ENCODE measurements at regions not wholly inside any gene's neighbourhood (a gene's known extent, or its start where the extent isn't known, plus 50 kb on each side); places are given as distances from the start of the nearest gene placed in this dataset.
A peak's percentile ranks its signal among the peaks of the same experiment; 100 is the strongest.

DNA sequence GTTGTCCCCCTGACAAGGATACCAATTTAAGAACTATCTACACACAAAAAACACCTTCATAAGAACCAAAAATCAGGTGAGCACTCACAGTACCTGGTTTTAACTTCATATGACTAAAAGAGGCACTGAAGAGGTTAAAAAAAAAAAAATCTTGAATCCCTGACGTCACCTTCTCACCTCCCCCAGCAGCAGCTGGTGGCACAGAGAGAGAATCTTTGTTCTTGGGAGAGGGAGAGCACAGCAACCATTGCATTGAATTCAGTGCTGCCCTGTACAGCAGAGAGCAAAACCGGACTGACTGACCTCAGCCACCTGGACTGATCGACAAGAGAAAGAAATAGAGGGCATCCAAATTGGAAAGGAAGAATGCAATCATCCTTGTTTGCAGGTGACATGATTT, 566.0 kb downstream of the TMX3 start:
- H3K79me2 ChIP-seq (ENCODE audit: control insufficient read depth, insufficient read depth, low read length): no peaks in the 10 kb centered on the region
- no peaks in the 10 kb centered on the region for H3K36me3 ChIP-seq (ENCODE audit: control insufficient read depth, insufficient read depth, low read length)
- no peak overlapping the region for H2AFZ ChIP-seq (ENCODE audit: low read length)
- H4K20me1 ChIP-seq (ENCODE audit: control insufficient read depth, extremely low read depth, insufficient read depth, low read length): no peaks in the 10 kb centered on the region
- DNase-seq (ENCODE audit: low read depth in 2 of 2): no peak
- no peak overlapping the region for H3K27ac ChIP-seq (ENCODE audit: insufficient read depth, low read length)
- no peaks in the 10 kb centered on the region for H3K4me1 ChIP-seq (ENCODE audit: control insufficient read depth, extremely low read depth, insufficient read depth, low read length)
- no peaks in the 10 kb centered on the region for H3K27me3 ChIP-seq (ENCODE audit: control insufficient read depth, insufficient read depth, low read length)
- no peak overlapping the region for H3K4me3 ChIP-seq (replicated peaks in 1 of 4; ENCODE audit: control extremely low read depth in 1 of 4, insufficient read depth in 1 of 4, low read depth in 3 of 4, low read length in 4 of 4)
- H3K9me3 ChIP-seq (ENCODE audit: control insufficient read depth, insufficient read depth, low read depth, low read length): no peaks in the 10 kb centered on the region
- H3K9ac ChIP-seq (ENCODE audit: insufficient read depth, low read length): no peak overlapping the region
- TF ChIP-seq EZH2 (IDR thresholded peaks at IDR 0.05; ENCODE audit: low read length, missing control alignments): no peak
- TF ChIP-seq, protein P1, sequence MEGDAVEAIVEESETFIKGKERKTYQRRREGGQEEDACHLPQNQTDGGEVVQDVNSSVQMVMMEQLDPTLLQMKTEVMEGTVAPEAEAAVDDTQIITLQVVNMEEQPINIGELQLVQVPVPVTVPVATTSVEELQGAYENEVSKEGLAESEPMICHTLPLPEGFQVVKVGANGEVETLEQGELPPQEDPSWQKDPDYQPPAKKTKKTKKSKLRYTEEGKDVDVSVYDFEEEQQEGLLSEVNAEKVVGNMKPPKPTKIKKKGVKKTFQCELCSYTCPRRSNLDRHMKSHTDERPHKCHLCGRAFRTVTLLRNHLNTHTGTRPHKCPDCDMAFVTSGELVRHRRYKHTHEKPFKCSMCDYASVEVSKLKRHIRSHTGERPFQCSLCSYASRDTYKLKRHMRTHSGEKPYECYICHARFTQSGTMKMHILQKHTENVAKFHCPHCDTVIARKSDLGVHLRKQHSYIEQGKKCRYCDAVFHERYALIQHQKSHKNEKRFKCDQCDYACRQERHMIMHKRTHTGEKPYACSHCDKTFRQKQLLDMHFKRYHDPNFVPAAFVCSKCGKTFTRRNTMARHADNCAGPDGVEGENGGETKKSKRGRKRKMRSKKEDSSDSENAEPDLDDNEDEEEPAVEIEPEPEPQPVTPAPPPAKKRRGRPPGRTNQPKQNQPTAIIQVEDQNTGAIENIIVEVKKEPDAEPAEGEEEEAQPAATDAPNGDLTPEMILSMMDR (conservative IDR thresholded peaks at IDR 0.05 in 1 of 2, IDR thresholded peaks at IDR 0.05 in 1 of 2; ENCODE audit: low read depth in 1 of 2, low read length in 2 of 2): no peak
- H3K4me2 ChIP-seq (ENCODE audit: extremely low read depth, insufficient read depth, low read length): no peak overlapping the region

DNA sequence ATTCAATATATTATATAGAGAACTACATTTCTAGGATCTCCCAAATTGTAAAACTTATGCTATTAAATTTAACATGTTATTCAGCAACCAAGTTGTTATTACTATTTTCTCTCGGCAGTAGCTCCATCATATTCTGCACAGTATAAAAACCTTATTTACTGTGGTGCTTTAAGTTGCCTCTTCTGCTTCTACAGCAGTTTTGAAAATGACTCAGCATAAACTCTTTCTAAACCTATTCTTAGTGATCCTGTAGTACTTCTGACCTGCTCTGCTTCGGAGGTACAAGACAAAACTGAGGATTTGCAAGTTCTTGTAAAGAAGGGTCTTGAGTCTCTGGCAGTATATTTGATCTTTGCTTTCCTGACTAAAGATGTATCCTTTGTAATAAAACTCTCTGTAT, 567.2 kb downstream of the TMX3 start:
- no peaks in the 10 kb centered on the region for H3K36me3 ChIP-seq (ENCODE audit: control insufficient read depth, insufficient read depth, low read length)
- no peak for TF ChIP-seq EZH2 (IDR thresholded peaks at IDR 0.05; ENCODE audit: low read length, missing control alignments)
- TF ChIP-seq, protein P1 (conservative IDR thresholded peaks at IDR 0.05 in 1 of 2, IDR thresholded peaks at IDR 0.05 in 1 of 2; ENCODE audit: low read depth in 1 of 2, low read length in 2 of 2): no peak
- H3K27ac ChIP-seq (ENCODE audit: insufficient read depth, low read length): no peak overlapping the region
- no peaks in the 10 kb centered on the region for H3K27me3 ChIP-seq (ENCODE audit: control insufficient read depth, insufficient read depth, low read length)
- no peaks in the 10 kb centered on the region for H3K79me2 ChIP-seq (ENCODE audit: control insufficient read depth, insufficient read depth, low read length)
- no peak overlapping the region for H3K9ac ChIP-seq (ENCODE audit: insufficient read depth, low read length)
- no peak overlapping the region for H3K4me2 ChIP-seq (ENCODE audit: extremely low read depth, insufficient read depth, low read length)
- H4K20me1 ChIP-seq (ENCODE audit: control insufficient read depth, extremely low read depth, insufficient read depth, low read length): no peaks in the 10 kb centered on the region
- no peak overlapping the region for H3K4me3 ChIP-seq (replicated peaks in 1 of 4; ENCODE audit: control extremely low read depth in 1 of 4, insufficient read depth in 1 of 4, low read depth in 3 of 4, low read length in 4 of 4)
- peak overlapping the region; percentile 2 for H2AFZ ChIP-seq (ENCODE audit: low read length)
- H3K4me1 ChIP-seq (ENCODE audit: control insufficient read depth, extremely low read depth, insufficient read depth, low read length): no peaks in the 10 kb centered on the region
- no peaks in the 10 kb centered on the region for H3K9me3 ChIP-seq (ENCODE audit: control insufficient read depth, insufficient read depth, low read depth, low read length)
- peak; percentile 13 to 20 for DNase-seq (ENCODE audit: low read depth in 2 of 2)

DNA sequence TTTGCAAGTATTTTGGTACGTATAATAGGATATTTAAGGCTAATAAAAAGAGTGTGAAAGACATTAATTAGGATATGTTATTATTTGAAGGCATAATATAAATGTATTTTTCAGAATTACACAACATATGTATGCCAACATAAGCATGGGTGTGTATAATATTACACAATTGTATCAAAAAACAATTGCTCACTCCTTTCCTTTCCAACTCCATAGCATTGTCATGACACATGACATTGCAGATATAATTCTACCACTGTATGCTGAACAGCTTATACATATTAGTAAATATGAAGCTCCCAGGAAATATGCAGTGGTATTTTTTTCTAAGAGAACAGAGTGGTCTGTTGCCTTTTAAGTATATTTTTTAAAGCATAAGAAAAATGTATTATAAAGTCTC, 593.1 kb downstream of the TMX3 start:
- TF ChIP-seq, protein P1 (conservative IDR thresholded peaks at IDR 0.05 in 1 of 2, IDR thresholded peaks at IDR 0.05 in 1 of 2; ENCODE audit: low read depth in 1 of 2, low read length in 2 of 2): no peak
- TF ChIP-seq EZH2 (IDR thresholded peaks at IDR 0.05; ENCODE audit: low read length, missing control alignments): no peak
- Histone ChIP-seq H3K4me3 (replicated peaks in 1 of 4; ENCODE audit: control extremely low read depth in 1 of 4, insufficient read depth in 1 of 4, low read depth in 3 of 4, low read length in 4 of 4) (no peak overlapping the region), H4K20me1 (ENCODE audit: control insufficient read depth, extremely low read depth, insufficient read depth, low read length) (no peaks in the 10 kb centered on the region), H2AFZ (ENCODE audit: low read length) (no peak overlapping the region), H3K79me2 (ENCODE audit: control insufficient read depth, insufficient read depth, low read length) (no peaks in the 10 kb centered on the region), H3K4me1 (ENCODE audit: control insufficient read depth, extremely low read depth, insufficient read depth, low read length) (no peaks in the 10 kb centered on the region), H3K27ac (ENCODE audit: insufficient read depth, low read length) (no peak overlapping the region), H3K36me3 (ENCODE audit: control insufficient read depth, insufficient read depth, low read length) (no peaks in the 10 kb centered on the region), H3K9me3 (ENCODE audit: control insufficient read depth, insufficient read depth, low read depth, low read length) (no peaks in the 10 kb centered on the region), H3K27me3 (ENCODE audit: control insufficient read depth, insufficient read depth, low read length) (no peaks in the 10 kb centered on the region), H3K9ac (ENCODE audit: insufficient read depth, low read length) (no peak overlapping the region), H3K4me2 (ENCODE audit: extremely low read depth, insufficient read depth, low read length) (no peak overlapping the region)
- peak; percentile 6 to 41 for DNase-seq (ENCODE audit: low read depth in 2 of 2)
